OCI-LY7 (cell line): ENCODE measurements at regions not wholly inside any gene's neighbourhood (a gene's known extent, or its start where the extent isn't known, plus 50 kb on each side); places are given as distances from the start of the nearest gene placed in this dataset.

Source experiments
- EZH2phosphoT487 ChIP-seq: fragments of 200-600 bp; sonication (generic); IDR thresholded peaks from 2 replicates; pipeline ENCODE4 v1.6.1; 2018; ENCODE audit warnings: low read depth, borderline replicate concordance, mild to moderate bottlenecking, mixed run types, antibody characterized with exemption, low read length, moderate library complexity, mixed read lengths
- TF ChIP-seq, protein P1 (sequence below): fragments of 200-600 bp; sonication (generic); conservative IDR thresholded peaks from 2 replicates; pipeline ENCODE4 v1.5.1; 2014; ENCODE audit warnings: mild to moderate bottlenecking, antibody characterized with exemption, low read length, moderate library complexity, mixed read lengths

DNA sequence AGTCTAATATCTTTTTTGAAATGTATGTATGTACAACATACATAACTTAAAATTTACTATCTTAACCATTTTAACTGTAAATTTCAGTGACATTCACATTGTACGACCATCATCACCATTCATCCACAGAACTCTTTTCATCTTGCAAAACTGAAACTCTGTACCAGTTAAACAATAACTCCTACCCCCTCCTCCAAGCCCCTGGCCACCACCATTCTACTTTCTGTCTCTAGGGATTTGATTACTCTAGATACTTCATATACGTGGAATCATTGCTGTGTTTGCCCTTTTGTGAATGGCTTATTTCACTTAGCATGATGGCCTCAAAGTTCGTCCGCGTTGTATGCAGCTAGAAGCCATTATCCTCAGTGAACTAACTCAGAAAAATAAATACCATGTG, 217.0 kb downstream of the METTL4 start:
- TF ChIP-seq, protein P1, sequence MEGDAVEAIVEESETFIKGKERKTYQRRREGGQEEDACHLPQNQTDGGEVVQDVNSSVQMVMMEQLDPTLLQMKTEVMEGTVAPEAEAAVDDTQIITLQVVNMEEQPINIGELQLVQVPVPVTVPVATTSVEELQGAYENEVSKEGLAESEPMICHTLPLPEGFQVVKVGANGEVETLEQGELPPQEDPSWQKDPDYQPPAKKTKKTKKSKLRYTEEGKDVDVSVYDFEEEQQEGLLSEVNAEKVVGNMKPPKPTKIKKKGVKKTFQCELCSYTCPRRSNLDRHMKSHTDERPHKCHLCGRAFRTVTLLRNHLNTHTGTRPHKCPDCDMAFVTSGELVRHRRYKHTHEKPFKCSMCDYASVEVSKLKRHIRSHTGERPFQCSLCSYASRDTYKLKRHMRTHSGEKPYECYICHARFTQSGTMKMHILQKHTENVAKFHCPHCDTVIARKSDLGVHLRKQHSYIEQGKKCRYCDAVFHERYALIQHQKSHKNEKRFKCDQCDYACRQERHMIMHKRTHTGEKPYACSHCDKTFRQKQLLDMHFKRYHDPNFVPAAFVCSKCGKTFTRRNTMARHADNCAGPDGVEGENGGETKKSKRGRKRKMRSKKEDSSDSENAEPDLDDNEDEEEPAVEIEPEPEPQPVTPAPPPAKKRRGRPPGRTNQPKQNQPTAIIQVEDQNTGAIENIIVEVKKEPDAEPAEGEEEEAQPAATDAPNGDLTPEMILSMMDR = no peak
- no peak for TF ChIP-seq EZH2phosphoT487
